Urinary bladder (tissue), 3 donors: ENCODE measurements at regions not wholly inside any gene's neighbourhood (a gene's known extent, or its start where the extent isn't known, plus 50 kb on each side); places are given as distances from the start of the nearest gene placed in this dataset.
"Not testable (repeated sequence)": the region's sequence is repeated elsewhere in the genome, so short reads cannot be mapped to it uniquely, and the experiment has no call there.

Source experiments
- DNase-seq: peaks from one replicate; pipeline ENCODE4 v3.0.0-alpha.2; 2015; ENCODE audit errors: extremely low spot score
- H3K27ac ChIP-seq: one replicate; pipeline ENCODE4 v1.5.1; 2013; ENCODE audit warnings: low read depth, mild to moderate bottlenecking, moderate library complexity
- H3K36me3 ChIP-seq: one replicate; pipeline ENCODE4 v1.6.1; 2013; ENCODE audit warnings: mild to moderate bottlenecking, moderate library complexity; ENCODE audit not compliant: insufficient read depth
- H3K4me1 ChIP-seq: one replicate; pipeline ENCODE4 v1.6.1; 2013; ENCODE audit warnings: mild to moderate bottlenecking, moderate library complexity; ENCODE audit not compliant: insufficient read depth
- H3K4me3 ChIP-seq: one replicate; pipeline ENCODE4 v1.5.1; 2013; ENCODE audit warnings: low read depth, low read length
- whole genome bisulfite sequencing: extraction: QIAGEN DNeasy Blood & Tissue Kit; methylation state at CpG from one replicate; pipeline ENCODE4 v1.1.7; 2013; 5-methylcytosine and 5-hydroxymethylcytosine counted together
- donor health status: healthy with polysubstance abuse.
- donor health status: healthy.

- no peak for DNase-seq
- no peaks in the 10 kb centered on the region for H3K4me1 ChIP-seq
- no peaks in the 10 kb centered on the region for H3K36me3 ChIP-seq
- WGBS, result 79% methylated on average over 2 of the region's 2 CpGs
- no peak overlapping the region for H3K4me3 ChIP-seq
- no peak overlapping the region for H3K27ac ChIP-seq
These were observed 106.0 kb downstream of the APIP start for GRCh38 chr11:34810107-34810562.

- H3K4me1 ChIP-seq, result no peaks in the 10 kb centered on the region
- WGBS, result 74% methylated on average over 2 of the region's 2 CpGs
- H3K36me3 ChIP-seq, result no peaks in the 10 kb centered on the region
- DNase-seq, result peak; percentile 26
- H3K4me3 ChIP-seq, result no peak overlapping the region
- H3K27ac ChIP-seq, result no peak overlapping the region
These were observed 106.7 kb downstream of the APIP start for GRCh38 chr11:34809191-34810106.

GRCh38 chr11:34806875-34807274, 109.3 kb downstream of the APIP start:
- no peak overlapping the region for H3K4me3 ChIP-seq
- no peaks in the 10 kb centered on the region for H3K36me3 ChIP-seq
- 76% methylated on average over 5 of the region's 5 CpGs for WGBS
- no peak for DNase-seq
- no peaks in the 10 kb centered on the region for H3K4me1 ChIP-seq
- H3K27ac ChIP-seq, result no peak overlapping the region

- no peak for DNase-seq
- Histone ChIP-seq H3K27ac (no peak overlapping the region), H3K4me1 (no peaks in the 10 kb centered on the region), H3K36me3 (no peaks in the 10 kb centered on the region), H3K4me3 (no peak overlapping the region)
- 51% methylated on average over 4 of the region's 4 CpGs for WGBS
These were observed 110.2 kb downstream of the APIP start for GRCh38 chr11:34805937-34806336.

- H3K4me3 ChIP-seq, result no peak overlapping the region
- DNase-seq, result no peak
- no peak overlapping the region for H3K27ac ChIP-seq
- 82% methylated on average over 1 of the region's 1 CpG for WGBS
- H3K4me1 ChIP-seq, result no peaks in the 10 kb centered on the region
- no peaks in the 10 kb centered on the region for H3K36me3 ChIP-seq
These were observed 116.3 kb downstream of the APIP start for GRCh38 chr11:34799848-34800247.

GRCh38 chr11:34798985-34799384, 117.2 kb downstream of the APIP start:
- Histone ChIP-seq H3K4me3 (no peak overlapping the region), H3K4me1 (no peaks in the 10 kb centered on the region), H3K36me3 (no peaks in the 10 kb centered on the region), H3K27ac (no peak overlapping the region)
- no peak for DNase-seq

GRCh38 chr11:34797497-34797896, 118.7 kb downstream of the APIP start:
- not testable (repeated sequence) for H3K4me3 ChIP-seq, DNase-seq, H3K36me3 ChIP-seq

GRCh38 chr11:34795641-34796040, 120.5 kb downstream of the APIP start:
- no peak for DNase-seq

More at GRCh38 chr11:34797497-34797896, 118.7 kb downstream of the APIP start:
- not testable (repeated sequence) for H3K4me1 ChIP-seq, H3K27ac ChIP-seq

GRCh38 chr11:34794696-34795095, 121.5 kb downstream of the APIP start:
- 85% methylated on average over 3 of the region's 3 CpGs for WGBS
- no peaks in the 10 kb centered on the region for H3K4me1 ChIP-seq
- no peaks in the 10 kb centered on the region for H3K36me3 ChIP-seq

More at GRCh38 chr11:34795641-34796040, 120.5 kb downstream of the APIP start:
- H3K36me3 ChIP-seq, result no peaks in the 10 kb centered on the region
- H3K4me1 ChIP-seq, result no peaks in the 10 kb centered on the region
- H3K4me3 ChIP-seq, result no peak overlapping the region
- no peak overlapping the region for H3K27ac ChIP-seq

GRCh38 chr11:34793666-34794065, 122.5 kb downstream of the APIP start:
- Histone ChIP-seq H3K27ac (no peak overlapping the region), H3K4me1 (no peaks in the 10 kb centered on the region), H3K4me3 (no peak overlapping the region), H3K36me3 (no peaks in the 10 kb centered on the region)
- no peak for DNase-seq

More at GRCh38 chr11:34794696-34795095, 121.5 kb downstream of the APIP start:
- Histone ChIP-seq H3K4me3 (no peak overlapping the region), H3K27ac (no peak overlapping the region)
- DNase-seq, result no peak

GRCh38 chr11:34792814-34793258, 123.3 kb downstream of the APIP start:
- Histone ChIP-seq H3K27ac (no peak overlapping the region), H3K4me1 (no peaks in the 10 kb centered on the region), H3K4me3 (no peak overlapping the region), H3K36me3 (no peaks in the 10 kb centered on the region)
- 60% methylated on average over 4 of the region's 4 CpGs for WGBS
- DNase-seq, result peak; percentile 20

- no peaks in the 10 kb centered on the region for H3K4me1 ChIP-seq
- no peak overlapping the region for H3K4me3 ChIP-seq
- DNase-seq, result no peak
- WGBS, result 72% methylated on average over 5 of the region's 5 CpGs
- H3K36me3 ChIP-seq, result no peaks in the 10 kb centered on the region
- H3K27ac ChIP-seq, result no peak overlapping the region
These were observed 124.2 kb downstream of the APIP start for GRCh38 chr11:34791780-34792542.

GRCh38 chr11:34790620-34791019, 125.6 kb downstream of the APIP start:
- no peak for DNase-seq
- Histone ChIP-seq H3K36me3 (no peaks in the 10 kb centered on the region), H3K4me3 (no peak overlapping the region), H3K27ac (no peak overlapping the region), H3K4me1 (no peaks in the 10 kb centered on the region)
- 86% methylated on average over 3 of the region's 3 CpGs for WGBS
